ENCODE measurements at regions not wholly inside any gene's neighbourhood (a gene's known extent, or its start where the extent isn't known, plus 50 kb on each side); places are given as distances from the start of the nearest gene placed in this dataset.
"Not testable (repeated sequence)": the region's sequence is repeated elsewhere in the genome, so short reads cannot be mapped to it uniquely, and the experiment has no call there.

GRCh38 chr9:81829195-81829882 lies 98.9 kb upstream of the SPATA31D4 start:
- CTCF ChIA-PET: no interaction called here
- no peak overlapping the region for H2AFZ ChIP-seq (ENCODE audit: low read depth)
- H3K9me2 ChIP-seq: no peaks in the 10 kb centered on the region
- no peak for DNase-seq
- H3K27ac ChIP-seq (ENCODE audit: low read depth in 2 of 2, low read length in 1 of 2): no peak overlapping the region
- 90% methylated on average over 5 of the region's 5 CpGs for WGBS (ENCODE audit: low lambda C conversion rate)
- no peak overlapping the region for H3K4me2 ChIP-seq
- TF ChIP-seq SMC3 (IDR thresholded peaks at IDR 0.05; ENCODE audit: low read depth, low read length) (no peak), MAX (IDR thresholded peaks at IDR 0.05; ENCODE audit: low read depth) (no peak), FOSL2 (IDR thresholded peaks at IDR 0.05; ENCODE audit: borderline replicate concordance, low read depth) (no peak), TCF12 (IDR thresholded peaks at IDR 0.05) (no peak), MXI1 (IDR thresholded peaks at IDR 0.05; ENCODE audit: low read depth, low read length) (no peak), CTCF (IDR thresholded peaks at IDR 0.05) (no peak)
- no peak overlapping the region for H3K9ac ChIP-seq
- POLR2A ChIA-PET: no interaction called here
- H3K36me3 ChIP-seq (replicated peaks in 1 of 2; ENCODE audit: control insufficient read depth in 1 of 2, insufficient read depth in 2 of 2, low read length in 1 of 2): no peaks in the 10 kb centered on the region
- no peaks in the 10 kb centered on the region for H4K20me1 ChIP-seq (ENCODE audit: insufficient read depth)
- H3K79me2 ChIP-seq (ENCODE audit: insufficient read depth): no peaks in the 10 kb centered on the region
- H3K27me3 ChIP-seq (ENCODE audit: insufficient read depth): no peaks in the 10 kb centered on the region
- no peaks in the 10 kb centered on the region; a peak in 1 of 4 replicates for H3K4me1 ChIP-seq (ENCODE audit: control insufficient read depth in 1 of 2, insufficient read depth in 2 of 2, low read depth in 1 of 2, low read length in 1 of 2)
- no peak overlapping the region for H3K4me3 ChIP-seq (ENCODE audit: low read depth in 2 of 2, low read length in 1 of 2)
- H3K9me3 ChIP-seq: no peaks in the 10 kb centered on the region
- no peaks in the 10 kb centered on the region for H3F3A ChIP-seq (replicated peaks; ENCODE audit: insufficient read depth)

- POLR2A ChIA-PET; H3F3A ChIP-seq (replicated peaks; ENCODE audit: insufficient read depth); H4K20me1 ChIP-seq (ENCODE audit: insufficient read depth); H3K79me2 ChIP-seq (ENCODE audit: insufficient read depth); H3K9me3 ChIP-seq; CTCF ChIA-PET; H3K36me3 ChIP-seq (replicated peaks in 1 of 2; ENCODE audit: control insufficient read depth in 1 of 2, insufficient read depth in 2 of 2, low read length in 1 of 2); H3K4me3 ChIP-seq (ENCODE audit: low read depth in 2 of 2, low read length in 1 of 2); H2AFZ ChIP-seq (ENCODE audit: low read depth); H3K9me2 ChIP-seq; H3K4me2 ChIP-seq; H3K27me3 ChIP-seq (ENCODE audit: insufficient read depth); H3K27ac ChIP-seq (ENCODE audit: low read depth in 2 of 2, low read length in 1 of 2); DNase-seq; H3K9ac ChIP-seq; H3K4me1 ChIP-seq (ENCODE audit: control insufficient read depth in 1 of 2, insufficient read depth in 2 of 2, low read depth in 1 of 2, low read length in 1 of 2): not testable (repeated sequence)
- WGBS (ENCODE audit: low lambda C conversion rate): 98% methylated on average over 8 of the region's 8 CpGs
Measured at GRCh38 chr9:81830431-81830830, 97.8 kb upstream of the SPATA31D4 start.

GRCh38 chr9:81832571-81833285 lies 95.5 kb upstream of the SPATA31D4 start:
- H3K27ac ChIP-seq (ENCODE audit: low read depth in 2 of 2, low read length in 1 of 2): no peak overlapping the region
- 84% methylated on average over 6 of the region's 6 CpGs for WGBS (ENCODE audit: low lambda C conversion rate)
- no peak for TF ChIP-seq RAD21 (IDR thresholded peaks at IDR 0.05; ENCODE audit: low read length)
- no peak for TF ChIP-seq USF2 (IDR thresholded peaks at IDR 0.05; ENCODE audit: borderline replicate concordance, low read depth, low read length)
- no peak for TF ChIP-seq SMC3 (IDR thresholded peaks at IDR 0.05; ENCODE audit: low read depth, low read length)
- TF ChIP-seq YY1 (IDR thresholded peaks at IDR 0.05; ENCODE audit: low read depth): no peak
- TF ChIP-seq FOSL2 (IDR thresholded peaks at IDR 0.05; ENCODE audit: borderline replicate concordance, low read depth): no peak
- no peak for TF ChIP-seq USF1 (IDR thresholded peaks at IDR 0.05; ENCODE audit: borderline replicate concordance, low read depth)
- TF ChIP-seq FOXJ3 (CRISPR knock-in tag; IDR thresholded peaks at IDR 0.05): no peak
- no peak; the same call in 1 of the 2 replicates for TF ChIP-seq TCF12 (IDR thresholded peaks at IDR 0.05)
- TF ChIP-seq CHD2 (IDR thresholded peaks at IDR 0.05; ENCODE audit: low read length, partially characterized antibody): no peak

More at GRCh38 chr9:81832571-81833285, 95.5 kb upstream of the SPATA31D4 start:
- H3K4me2 ChIP-seq: no peak overlapping the region
- ChIA-PET POLR2A (no interaction called here), CTCF (no interaction called here)
- H3K4me3 ChIP-seq (ENCODE audit: low read depth in 2 of 2, low read length in 1 of 2): no peak overlapping the region
- no peaks in the 10 kb centered on the region for H3K27me3 ChIP-seq (ENCODE audit: insufficient read depth)
- H3K9me2 ChIP-seq: no peaks in the 10 kb centered on the region
- no peaks in the 10 kb centered on the region for H3F3A ChIP-seq (replicated peaks; ENCODE audit: insufficient read depth)
- H3K9ac ChIP-seq: no peak overlapping the region
- no peaks in the 10 kb centered on the region for H3K79me2 ChIP-seq (ENCODE audit: insufficient read depth)
- no peak for DNase-seq
- H3K36me3 ChIP-seq (replicated peaks in 1 of 2; ENCODE audit: control insufficient read depth in 1 of 2, insufficient read depth in 2 of 2, low read length in 1 of 2): no peaks in the 10 kb centered on the region
- no peaks in the 10 kb centered on the region for H3K4me1 ChIP-seq (ENCODE audit: control insufficient read depth in 1 of 2, insufficient read depth in 2 of 2, low read depth in 1 of 2, low read length in 1 of 2)
- H3K9me3 ChIP-seq: no peaks in the 10 kb centered on the region
- no peaks in the 10 kb centered on the region for H4K20me1 ChIP-seq (ENCODE audit: insufficient read depth)
- no peak overlapping the region for H2AFZ ChIP-seq (ENCODE audit: low read depth)
